Subcutaneous abdominal adipose tissue (tissue), 5 donors: ENCODE measurements at regions not wholly inside any gene's neighbourhood (a gene's known extent, or its start where the extent isn't known, plus 50 kb on each side); places are given as distances from the start of the nearest gene placed in this dataset.

Source experiments
- H3K27ac ChIP-seq: one replicate; pipeline ENCODE4 v1.7.0; 2013; ENCODE audit warnings: low read depth, mild to moderate bottlenecking, inconsistent platforms, low read length, moderate library complexity
- H3K27me3 ChIP-seq, 5 donors: one replicate each; pipeline ENCODE4 v1.7.0; 2013; ENCODE audit warnings: low read length in 5 of 5, inconsistent platforms in 1 of 5; ENCODE audit not compliant: control insufficient read depth in 5 of 5, insufficient read depth in 4 of 5
- H3K36me3 ChIP-seq, 5 donors: one replicate each; pipeline ENCODE4 v1.7.0; 2013; ENCODE audit warnings: low read length in 5 of 5; ENCODE audit not compliant: control insufficient read depth in 5 of 5, insufficient read depth in 5 of 5
- H3K4me1 ChIP-seq, 5 donors: one replicate each; pipeline ENCODE4 v1.7.0; 2013; ENCODE audit warnings: low read length in 5 of 5, mild to moderate bottlenecking in 3 of 5, moderate library complexity in 1 of 5; ENCODE audit not compliant: control insufficient read depth in 5 of 5, insufficient read depth in 5 of 5
- H3K4me3 ChIP-seq, 5 donors: one replicate each; pipeline ENCODE4 v1.7.0; 2013; ENCODE audit warnings: low read length in 5 of 5, low read depth in 1 of 5
- H3K9ac ChIP-seq, 5 donors: one replicate each; pipeline ENCODE4 v1.7.0; 2013; ENCODE audit warnings: low read length in 5 of 5, mild to moderate bottlenecking in 4 of 5, moderate library complexity in 3 of 5
- H3K9me3 ChIP-seq, 5 donors: one replicate each; pipeline ENCODE4 v1.7.0; 2013; ENCODE audit warnings: low read length in 5 of 5; ENCODE audit not compliant: control insufficient read depth in 5 of 5
- donor health status: healthy.
- donor health status: healthy.
- donor health status: healthy.
- donor health status: healthy.
- donor health status: healthy.

- Histone ChIP-seq H3K9me3 (no peaks in the 10 kb centered on the region), H3K4me3 (no peak overlapping the region)
These were observed 209.7 kb upstream of the PWP1 start for GRCh38 chr12:107475900-107476299.

DNA sequence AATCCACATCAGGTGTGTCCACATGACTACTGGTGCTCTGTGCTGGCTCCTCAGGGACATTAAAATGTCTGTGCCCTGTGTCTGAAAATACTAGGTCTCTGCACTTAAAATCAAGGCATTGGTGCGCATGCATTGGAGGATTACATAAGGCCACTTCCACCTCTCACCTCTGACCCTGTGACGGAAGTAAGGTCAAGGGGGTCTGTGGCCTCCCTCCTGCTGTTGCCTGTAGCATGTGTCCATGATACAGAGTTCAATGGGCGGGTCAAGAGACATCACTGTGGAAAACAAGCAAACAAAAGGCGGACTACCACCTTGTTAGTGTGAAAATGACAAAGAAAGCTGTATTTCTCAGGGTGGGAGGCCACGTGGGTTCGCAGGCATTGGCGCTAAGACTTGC is 208.6 kb upstream of the PWP1 start:
- H3K36me3 ChIP-seq, result no peaks in the 10 kb centered on the region
- H3K27ac ChIP-seq, result no peak overlapping the region
- peaks cover 0 to 8% (median 5%) of the 10 kb centered on the region in 5 donors for H3K4me1 ChIP-seq
- H3K9me3 ChIP-seq, result no peaks in the 10 kb centered on the region
- peaks cover 0 to 6% (median 4%) of the 10 kb centered on the region in 5 donors for H3K27me3 ChIP-seq
- no peak overlapping the region for H3K4me3 ChIP-seq
- H3K9ac ChIP-seq, result no peak overlapping the region

More at GRCh38 chr12:107475900-107476299, 209.7 kb upstream of the PWP1 start:
- no peaks in the 10 kb centered on the region for H3K4me1 ChIP-seq
- H3K27ac ChIP-seq, result no peak overlapping the region
- no peak overlapping the region for H3K9ac ChIP-seq
- H3K36me3 ChIP-seq, result no peaks in the 10 kb centered on the region
- peaks cover 0 to 6% (median 4%) of the 10 kb centered on the region in 5 donors for H3K27me3 ChIP-seq

GRCh38 chr12:107477947-107478610 is 207.5 kb upstream of the PWP1 start:
- Histone ChIP-seq H3K4me3 (no peak overlapping the region), H3K9me3 (no peaks in the 10 kb centered on the region), H3K27me3 (peaks cover 0 to 6% (median 4%) of the 10 kb centered on the region in 5 donors), H3K9ac (no peak overlapping the region), H3K36me3 (no peaks in the 10 kb centered on the region), H3K4me1 (peaks cover 0 to 8% (median 5%) of the 10 kb centered on the region in 5 donors), H3K27ac (no peak overlapping the region)

DNA sequence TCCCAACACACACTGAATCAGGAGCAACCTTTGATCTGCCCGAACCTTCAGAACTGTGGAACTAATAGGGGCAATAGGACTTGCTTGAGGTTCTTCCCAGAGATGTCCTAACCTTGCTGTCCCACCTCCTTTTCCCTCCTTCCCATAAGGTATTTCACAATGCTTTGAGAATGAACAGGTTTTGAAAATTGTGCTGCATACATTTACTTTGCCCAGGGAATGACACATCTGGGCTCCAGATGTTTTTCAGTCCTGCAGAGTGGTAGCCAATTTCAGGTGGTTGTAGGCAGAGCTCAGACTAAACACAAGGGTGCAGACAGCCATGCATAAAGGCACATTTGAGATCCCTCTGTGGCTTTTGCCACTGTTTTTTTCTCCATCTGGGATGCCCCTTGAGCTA is 206.7 kb upstream of the PWP1 start:
- peaks cover 0 to 8% (median 5%) of the 10 kb centered on the region in 5 donors for H3K4me1 ChIP-seq
- H3K27ac ChIP-seq, result no peak overlapping the region
- H3K9ac ChIP-seq, result no peak overlapping the region
- no peak overlapping the region for H3K4me3 ChIP-seq
- no peaks in the 10 kb centered on the region for H3K9me3 ChIP-seq
- H3K27me3 ChIP-seq, result peaks cover 0 to 6% (median 4%) of the 10 kb centered on the region in 5 donors
- no peaks in the 10 kb centered on the region for H3K36me3 ChIP-seq

DNA sequence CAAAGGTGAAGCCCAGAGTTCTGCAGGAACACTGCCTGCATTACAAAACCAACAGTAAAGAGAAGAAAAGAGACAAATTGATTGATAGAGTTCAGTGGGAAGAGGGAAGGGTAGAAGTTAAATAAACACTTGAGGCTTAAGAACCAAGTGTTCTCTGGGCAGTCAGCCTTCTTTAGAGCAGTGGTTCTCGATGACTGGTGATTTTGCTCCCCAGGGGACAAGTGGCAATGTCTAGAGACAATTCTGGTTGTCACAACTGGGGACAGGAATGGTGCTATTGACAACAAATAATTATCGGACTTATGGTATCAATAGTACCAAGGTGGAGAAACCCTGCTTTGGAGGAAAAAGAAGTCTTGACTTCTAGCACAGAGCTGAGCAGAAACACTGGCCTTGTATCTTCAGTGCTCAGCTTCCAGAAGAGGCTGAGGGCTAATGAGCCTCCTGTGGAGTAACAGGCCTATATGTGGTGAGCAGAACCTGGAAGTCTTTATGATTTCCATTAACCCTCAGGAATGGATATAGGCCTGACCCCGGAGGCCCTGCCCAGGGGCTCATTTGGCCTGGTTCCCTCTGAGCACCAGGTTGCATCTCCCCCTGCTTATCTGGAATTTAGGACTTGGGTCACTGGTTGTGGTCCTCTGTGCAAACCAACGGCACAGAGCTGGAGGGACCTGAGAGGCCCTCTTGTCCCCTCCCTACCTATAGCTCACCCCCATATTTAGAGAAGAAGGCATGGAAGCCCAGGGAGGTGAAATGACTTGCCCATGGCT is 204.6 kb upstream of the PWP1 start:
- Histone ChIP-seq H3K4me1 (peaks cover 0 to 8% (median 5%) of the 10 kb centered on the region in 5 donors), H3K36me3 (no peaks in the 10 kb centered on the region), H3K27ac (no peak overlapping the region), H3K4me3 (no peak overlapping the region), H3K9ac (no peak overlapping the region), H3K9me3 (no peaks in the 10 kb centered on the region), H3K27me3 (peaks cover 0 to 7% (median 2%) of the 10 kb centered on the region in 5 donors)

- no peaks in the 10 kb centered on the region for H3K9me3 ChIP-seq
- no peaks in the 10 kb centered on the region for H3K36me3 ChIP-seq
- peaks cover 0 to 4% (median 0%) of the 10 kb centered on the region in 5 donors for H3K27me3 ChIP-seq
- peaks cover 0 to 8% (median 5%) of the 10 kb centered on the region in 5 donors for H3K4me1 ChIP-seq
- H3K27ac ChIP-seq, result no peak overlapping the region
- no peak overlapping the region for H3K9ac ChIP-seq
- no peak overlapping the region for H3K4me3 ChIP-seq
These were observed 201.4 kb upstream of the PWP1 start for GRCh38 chr12:107484230-107484629.

DNA sequence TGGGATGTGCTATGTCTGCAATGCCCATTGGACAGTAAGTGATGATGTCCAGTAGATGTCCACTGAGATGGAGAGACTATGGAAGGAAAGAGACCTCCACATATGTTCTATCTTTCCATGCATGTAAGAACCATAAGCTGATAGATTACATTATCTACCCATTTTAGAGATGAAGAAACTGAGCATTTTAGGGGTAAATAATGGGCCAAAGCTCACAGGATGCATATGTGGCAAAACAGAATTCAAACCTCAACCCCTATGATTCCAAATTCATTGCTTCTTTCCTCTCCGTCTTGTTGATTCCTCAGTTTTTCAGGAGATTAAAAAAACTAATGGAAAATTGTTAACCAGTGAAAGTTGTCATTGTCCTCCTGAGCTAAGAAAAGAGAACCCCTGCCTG is 200.7 kb upstream of the PWP1 start:
- no peaks in the 10 kb centered on the region for H3K9me3 ChIP-seq
- no peak overlapping the region for H3K4me3 ChIP-seq
- H3K36me3 ChIP-seq, result no peaks in the 10 kb centered on the region
- peaks cover 0 to 8% (median 5%) of the 10 kb centered on the region in 5 donors for H3K4me1 ChIP-seq
- H3K9ac ChIP-seq, result no peak overlapping the region
- peaks cover 0 to 4% (median 0%) of the 10 kb centered on the region in 5 donors for H3K27me3 ChIP-seq
- no peak overlapping the region for H3K27ac ChIP-seq

GRCh38 chr12:107485731-107486130 is 199.9 kb upstream of the PWP1 start:
- peaks cover 0 to 4% (median 3%) of the 10 kb centered on the region in 5 donors for H3K27me3 ChIP-seq
- no peak overlapping the region for H3K4me3 ChIP-seq
- no peak overlapping the region for H3K27ac ChIP-seq
- H3K4me1 ChIP-seq, result peaks cover 0 to 8% (median 5%) of the 10 kb centered on the region in 5 donors
- no peak overlapping the region for H3K9ac ChIP-seq
- no peaks in the 10 kb centered on the region for H3K36me3 ChIP-seq
- no peaks in the 10 kb centered on the region for H3K9me3 ChIP-seq

DNA sequence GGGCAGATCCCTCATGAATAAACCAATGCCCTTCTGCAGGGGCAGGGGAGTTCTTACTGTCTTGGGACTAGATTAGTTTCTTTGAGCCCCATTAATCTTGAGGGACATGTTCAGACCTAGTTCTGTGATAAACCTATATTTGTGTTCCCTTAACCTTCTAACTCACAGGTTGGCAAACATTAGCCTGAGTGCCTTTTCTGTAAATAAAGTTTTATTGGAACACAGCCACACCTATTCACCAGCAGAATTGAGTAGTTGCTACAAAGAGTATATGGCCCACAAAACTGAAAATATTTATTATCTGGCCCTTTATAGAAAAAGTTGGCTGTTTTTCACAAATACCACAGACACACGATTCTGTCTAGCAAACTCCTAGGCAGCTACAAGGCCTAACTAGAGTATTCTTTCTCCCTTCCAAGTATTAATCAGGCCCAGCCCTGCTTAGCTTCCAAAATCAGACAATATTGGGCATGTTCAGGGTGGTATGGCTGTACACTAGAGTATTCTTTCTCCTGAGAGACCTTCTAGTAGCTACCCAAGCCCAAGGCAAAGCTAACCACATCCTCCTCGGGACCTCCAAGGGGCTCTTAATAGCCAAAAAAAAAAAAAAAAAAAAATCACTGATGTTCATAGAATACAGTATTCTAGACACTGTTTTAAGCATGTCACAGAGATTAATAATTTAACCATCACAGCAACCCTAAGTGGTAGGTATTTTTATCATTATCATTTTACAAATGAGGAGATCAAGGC is 199.3 kb upstream of the PWP1 start:
- Histone ChIP-seq H3K27ac (no peak overlapping the region), H3K36me3 (no peaks in the 10 kb centered on the region), H3K4me1 (peaks cover 0 to 7% (median 4%) of the 10 kb centered on the region in 5 donors), H3K9me3 (no peaks in the 10 kb centered on the region), H3K27me3 (peaks cover 0 to 4% (median 3%) of the 10 kb centered on the region in 5 donors), H3K4me3 (no peak overlapping the region), H3K9ac (no peak overlapping the region)
